ENCODE measurements at regions not wholly inside any gene's neighbourhood (a gene's known extent, or its start where the extent isn't known, plus 50 kb on each side); places are given as distances from the start of the nearest gene placed in this dataset.

GRCh38 chr1:173405834-173406233 is 71.3 kb upstream of the PRDX6 start:
- no peak for FAIRE-seq
- no peak overlapping the region for H3K4me3 ChIP-seq (ENCODE audit: extremely low read depth in 1 of 4, insufficient read depth in 2 of 4, low read depth in 3 of 4, low read length in 4 of 4)
- no peaks in the 10 kb centered on the region for H3K79me1 ChIP-seq (ENCODE audit: low read depth, low read length)
- no peak overlapping the region for H3K4me2 ChIP-seq (ENCODE audit: insufficient read depth in 1 of 2, low read depth in 2 of 2, low read length in 2 of 2)
- H3K18ac ChIP-seq (ENCODE audit: extremely low read depth, low read length): no peak overlapping the region
- no peaks in the 10 kb centered on the region for H3K27me3 ChIP-seq (replicated peaks in 1 of 4; ENCODE audit: control insufficient read depth in 3 of 4, extremely low read depth in 1 of 4, insufficient read depth in 3 of 4, low read length in 3 of 4)
- POLR2A ChIA-PET (ENCODE audit: partially characterized antibody): interaction anchor here (1.7 kb wide), 1 partner anchor 462 kb away, joined by 4 read pairs; the partner anchor contains the start of gene ZBTB37
- no peak overlapping the region for H3K56ac ChIP-seq (replicated peaks; ENCODE audit: insufficient read length, low read depth, low read length)
- no peaks in the 10 kb centered on the region; a peak in 3 of 7 replicates for H3K4me1 ChIP-seq (replicated peaks in 1 of 4; ENCODE audit: control insufficient read depth in 3 of 4, insufficient read depth in 4 of 4, low read length in 3 of 4)
- no peak overlapping the region for H2AFZ ChIP-seq (ENCODE audit: low read length)
- H3K79me2 ChIP-seq (ENCODE audit: control insufficient read depth in 1 of 2, insufficient read depth in 2 of 2, low read length in 2 of 2): no peaks in the 10 kb centered on the region
- no peak overlapping the region for H3K23ac ChIP-seq (ENCODE audit: insufficient read length)
- H3K4ac ChIP-seq (replicated peaks; ENCODE audit: insufficient read length, low read depth, low read length): no peak overlapping the region
- H3K36me3 ChIP-seq (ENCODE audit: control insufficient read depth in 2 of 4, insufficient read depth in 4 of 4, low read length in 3 of 4): no peaks in the 10 kb centered on the region
- WGBS, 2 experiments (ENCODE audit: extremely low coverage in 1 of 2, insufficient coverage in 1 of 2, insufficient read length in 1 of 2, insufficient replicate concordance in 2 of 2, low coverage in 1 of 2, low lambda C conversion rate in 2 of 2, missing lambda C conversion rate in 1 of 2): 87% methylated on average over 3 of the region's 3 CpGs; no CpG with 5 or more reads in 1 of the 2 experiments
- H3K14ac ChIP-seq (ENCODE audit: insufficient read length): no peak overlapping the region
- H4K20me1 ChIP-seq (replicated peaks in 1 of 2; ENCODE audit: control insufficient read depth in 1 of 2, insufficient read depth in 2 of 2, low read length in 2 of 2): no peaks in the 10 kb centered on the region
- no peak overlapping the region for H4K8ac ChIP-seq (ENCODE audit: extremely low read depth, insufficient read depth, low read length)
- no peak for DNase-seq (ENCODE audit: low read depth in 1 of 2, low spot score in 2 of 2)
- no peak overlapping the region for H2BK15ac ChIP-seq (ENCODE audit: low read length)
- no peak overlapping the region for H2BK12ac ChIP-seq (ENCODE audit: low read depth, low read length)
- no peak overlapping the region for H2BK5ac ChIP-seq (ENCODE audit: low read depth, low read length)
- H3K27ac ChIP-seq (ENCODE audit: low read depth, low read length): no peak overlapping the region
- H2BK120ac ChIP-seq (replicated peaks; ENCODE audit: low read depth, low read length): no peak overlapping the region
- H4K91ac ChIP-seq (replicated peaks; ENCODE audit: insufficient read length, low read length): no peak overlapping the region
- CTCF ChIA-PET (ENCODE audit: partially characterized antibody): interaction anchor here (0.6 to 0.8 kb wide), 2 partner anchors 90 to 663 kb away, joined by 3 to 5 read pairs; no protein-coding TSS in a partner anchor
- no peak overlapping the region for H3K9ac ChIP-seq (replicated peaks in 1 of 4; ENCODE audit: extremely low read depth in 1 of 4, low read depth in 3 of 4, low read length in 3 of 4)
- no peaks in the 10 kb centered on the region for H3K9me3 ChIP-seq (ENCODE audit: insufficient read depth in 2 of 2, low read depth in 1 of 2, low read length in 1 of 2)
- H4K5ac ChIP-seq (ENCODE audit: insufficient read length, low read depth, low read length): no peak overlapping the region
- no peak overlapping the region for H2BK20ac ChIP-seq (ENCODE audit: low read length)
- H3K23me2 ChIP-seq (ENCODE audit: low read depth, low read length): no peaks in the 10 kb centered on the region
- H2AK5ac ChIP-seq (ENCODE audit: low read depth, low read length): no peak overlapping the region
- TF ChIP-seq SIRT6 (IDR thresholded peaks at IDR 0.05; ENCODE audit: low read length) (no peak), JUND (IDR thresholded peaks at IDR 0.05; ENCODE audit: low read length) (no peak), RAD21 (IDR thresholded peaks at IDR 0.05 in 1 of 2, conservative IDR thresholded peaks at IDR 0.05 in 1 of 2; ENCODE audit: low read depth in 2 of 2, low read length in 2 of 2) (no peak), SP4 (IDR thresholded peaks at IDR 0.05; ENCODE audit: low read length) (no peak), BRCA1 (IDR thresholded peaks at IDR 0.05; ENCODE audit: low read depth, low read length) (no peak), TAF1 (IDR thresholded peaks at IDR 0.05; ENCODE audit: low read depth, low read length) (no peak), CTBP2 (IDR thresholded peaks at IDR 0.05; ENCODE audit: borderline replicate concordance, insufficient read depth, insufficient read length, low read length) (no peak), EGR1 (IDR thresholded peaks at IDR 0.05; ENCODE audit: borderline replicate concordance, low read depth, low read length) (no peak), KDM4A (IDR thresholded peaks at IDR 0.05; ENCODE audit: low read depth, low read length, severe bottlenecking) (no peak), ZNF274 (IDR thresholded peaks at IDR 0.05; ENCODE audit: borderline replicate concordance, extremely low read depth, low read length) (no peak), SIN3A (conservative IDR thresholded peaks at IDR 0.05 in 1 of 2, IDR thresholded peaks at IDR 0.05 in 1 of 2; ENCODE audit: low read depth in 1 of 2, low read length in 2 of 2) (no peak), TEAD4 (IDR thresholded peaks at IDR 0.05; ENCODE audit: low read depth, low read length) (no peak), RBBP5 (IDR thresholded peaks at IDR 0.05; ENCODE audit: borderline replicate concordance, low read depth, low read length) (no peak), TAF7 (optimal IDR thresholded peaks at IDR 0.05; ENCODE audit: borderline replicate concordance, low read depth, low read length) (no peak), MAX (IDR thresholded peaks at IDR 0.05) (no peak)

All from H1 (cell line).